Keratinocyte (primary cell): ENCODE measurements at regions not wholly inside any gene's neighbourhood (a gene's known extent, or its start where the extent isn't known, plus 50 kb on each side); places are given as distances from the start of the nearest gene placed in this dataset.

Source experiments
- CTCF ChIP-seq, 3 experiments: IDR thresholded peaks in 1 of 3; conservative IDR thresholded peaks in 1 of 3; optimal IDR thresholded peaks in 1 of 3; 2 replicates in 2 of 3; 3 replicates in 1 of 3; pipeline versions ENCODE3 to v1.5.1; 2011; ENCODE audit warnings: low read length in 3 of 3, mild to moderate bottlenecking in 3 of 3, moderate library complexity in 2 of 3, control low read depth in 1 of 3, inconsistent platforms in 1 of 3; ENCODE audit not compliant: insufficient read depth in 2 of 3; ENCODE audit errors: extremely low read depth in 1 of 3
- EZH2 ChIP-seq: IDR thresholded peaks from one replicate; pipeline ENCODE4 v1.6.1; 2012; ENCODE audit warnings: inconsistent platforms, mild to moderate bottlenecking, low read length, moderate library complexity

- TF ChIP-seq CTCF (optimal IDR thresholded peaks at IDR 0.05 in 1 of 3, IDR thresholded peaks at IDR 0.05 in 1 of 3, conservative IDR thresholded peaks at IDR 0.05 in 1 of 3; ENCODE audit: extremely low read depth in 1 of 3, insufficient read depth in 2 of 3, low read length in 3 of 3) (no peak), EZH2 (no peak)
Measured at GRCh38 chr17:33910200-33910857, 344.8 kb upstream of the CCL2 start.
